Uterus (tissue), 2 donors: ENCODE measurements at regions not wholly inside any gene's neighbourhood (a gene's known extent, or its start where the extent isn't known, plus 50 kb on each side); places are given as distances from the start of the nearest gene placed in this dataset.

Source experiments
- POLR2A ChIP-seq, 2 donors: fragments of 450-650 bp; IDR thresholded peaks; one replicate each; pipeline ENCODE4 v1.6.1; 2016; ENCODE audit warnings: antibody characterized with exemption in 2 of 2, mild to moderate bottlenecking in 1 of 2, moderate library complexity in 1 of 2
- TF ChIP-seq, protein P1 (sequence below), 4 experiments: fragments of 200-600 bp in 2 of 4; fragments of 450-650 bp in 2 of 4; sonication (generic) in 2 of 4; IDR thresholded peaks; one replicate each; pipeline ENCODE4 v1.5.1; 2016 to 2019; ENCODE audit warnings: antibody characterized with exemption in 4 of 4, mild to moderate bottlenecking in 2 of 4, moderate library complexity in 1 of 4

- TF ChIP-seq POLR2A (IDR thresholded peaks at IDR 0.05): no peak
- TF ChIP-seq, protein P1, sequence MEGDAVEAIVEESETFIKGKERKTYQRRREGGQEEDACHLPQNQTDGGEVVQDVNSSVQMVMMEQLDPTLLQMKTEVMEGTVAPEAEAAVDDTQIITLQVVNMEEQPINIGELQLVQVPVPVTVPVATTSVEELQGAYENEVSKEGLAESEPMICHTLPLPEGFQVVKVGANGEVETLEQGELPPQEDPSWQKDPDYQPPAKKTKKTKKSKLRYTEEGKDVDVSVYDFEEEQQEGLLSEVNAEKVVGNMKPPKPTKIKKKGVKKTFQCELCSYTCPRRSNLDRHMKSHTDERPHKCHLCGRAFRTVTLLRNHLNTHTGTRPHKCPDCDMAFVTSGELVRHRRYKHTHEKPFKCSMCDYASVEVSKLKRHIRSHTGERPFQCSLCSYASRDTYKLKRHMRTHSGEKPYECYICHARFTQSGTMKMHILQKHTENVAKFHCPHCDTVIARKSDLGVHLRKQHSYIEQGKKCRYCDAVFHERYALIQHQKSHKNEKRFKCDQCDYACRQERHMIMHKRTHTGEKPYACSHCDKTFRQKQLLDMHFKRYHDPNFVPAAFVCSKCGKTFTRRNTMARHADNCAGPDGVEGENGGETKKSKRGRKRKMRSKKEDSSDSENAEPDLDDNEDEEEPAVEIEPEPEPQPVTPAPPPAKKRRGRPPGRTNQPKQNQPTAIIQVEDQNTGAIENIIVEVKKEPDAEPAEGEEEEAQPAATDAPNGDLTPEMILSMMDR (IDR thresholded peaks at IDR 0.05): no peak
Observed at GRCh38 chr5:91978221-91978882, 595.2 kb upstream of the ARRDC3 start.
